ENCODE measurements at regions not wholly inside any gene's neighbourhood (a gene's known extent, or its start where the extent isn't known, plus 50 kb on each side); places are given as distances from the start of the nearest gene placed in this dataset.
A peak's percentile ranks its signal among the peaks of the same experiment; 100 is the strongest.
"Not testable (repeated sequence)": the region's sequence is repeated elsewhere in the genome, so short reads cannot be mapped to it uniquely, and the experiment has no call there.

GRCh38 chrX:1876041-1876440, 261.2 kb downstream of the ASMT start (continued):
- TF ChIP-seq PBX3 (IDR thresholded peaks at IDR 0.05), result no peak
- TF ChIP-seq CHD2 (IDR thresholded peaks at IDR 0.05; ENCODE audit: low read length, partially characterized antibody), result no peak
- no peak for TF ChIP-seq CHD4 (IDR thresholded peaks at IDR 0.05; ENCODE audit: borderline replicate concordance)
- TF ChIP-seq ZNF302 (CRISPR knock-in tag; IDR thresholded peaks at IDR 0.05), result no peak
- no peak for TF ChIP-seq JUNB (IDR thresholded peaks at IDR 0.05)

- H3K9me3 ChIP-seq, result 0 out of 3 replicates have a peak, but pooled peaks cover 3% of the 10 kb centered on the region
- POLR2A ChIA-PET, result no interaction called here
- no peaks in the 10 kb centered on the region for H3K4me1 ChIP-seq
- 41% methylated on average over 7 of the region's 7 CpGs for WGBS (ENCODE audit: missing lambda C conversion rate)
- ATAC-seq (no peak), FAIRE-seq (no peak), DNase-seq (ENCODE audit: low read depth in 1 of 2, low spot score in 1 of 2) (no peak)
- H3K4me3 ChIP-seq, result no peak overlapping the region
- CTCF ChIA-PET, result no interaction called here
- TF ChIP-seq KDM1A (IDR thresholded peaks at IDR 0.05; ENCODE audit: low read depth), result no peak
- TF ChIP-seq NR3C1 (IDR thresholded peaks at IDR 0.05), result no peak
- no peak for TF ChIP-seq FOSB (CRISPR knock-in tag; IDR thresholded peaks at IDR 0.05)
- no peak for TF ChIP-seq CBX8 (IDR thresholded peaks at IDR 0.05)
- no peak for TF ChIP-seq TFCP2L1 (CRISPR knock-in tag; IDR thresholded peaks at IDR 0.05)
- TF ChIP-seq BHLHE40 (IDR thresholded peaks at IDR 0.05; ENCODE audit: low read depth, low read length), result no peak
- no peak for TF ChIP-seq EHMT2 (IDR thresholded peaks at IDR 0.05; ENCODE audit: low read depth)
- no peak for TF ChIP-seq ESRRA (IDR thresholded peaks at IDR 0.05; ENCODE audit: borderline replicate concordance, low read length)
- no peak for TF ChIP-seq POLR2A (IDR thresholded peaks at IDR 0.05; ENCODE audit: low read length)
- no peak for TF ChIP-seq HES2 (IDR thresholded peaks at IDR 0.05)
- no peak overlapping the region for H3K27ac ChIP-seq
- H3K4me2 ChIP-seq, result no peak overlapping the region
These were observed 262.9 kb downstream of the ASMT start for GRCh38 chrX:1877780-1878179.

- H3K4me2 ChIP-seq; CTCF ChIA-PET; FAIRE-seq; H3K4me3 ChIP-seq; H3K4me1 ChIP-seq; H3K27ac ChIP-seq; POLR2A ChIA-PET; DNase-seq (ENCODE audit: low read depth in 1 of 2, low spot score in 1 of 2); ATAC-seq: not testable (repeated sequence)
- 77% methylated on average over 7 of the region's 10 CpGs for WGBS (ENCODE audit: missing lambda C conversion rate)
- peaks cover 14% of the 10 kb centered on the region; the same call in 1 of the 3 replicates for H3K9me3 ChIP-seq
These were observed 266.3 kb downstream of the ASMT start for GRCh38 chrX:1880884-1881817.

GRCh38 chrX:1883772-1884171, 268.9 kb downstream of the ASMT start:
- H3K27ac ChIP-seq, result peak overlapping the region; percentile 9 to 42; a peak in 3 of 6 replicates
- peak overlapping the region; percentile 4; the same call in 1 of the 3 replicates for H3K4me2 ChIP-seq
- CTCF ChIA-PET, result no interaction called here
- FAIRE-seq, result no peak
- DNase-seq (ENCODE audit: low read depth in 1 of 2, low spot score in 1 of 2), result peak in 1 of 2 experiments; percentile 50
- 44% methylated on average over 7 of the region's 8 CpGs for WGBS (ENCODE audit: missing lambda C conversion rate)
- TF ChIP-seq HDAC2 (IDR thresholded peaks at IDR 0.05) (no peak), FOSL2 (IDR thresholded peaks at IDR 0.05) (no peak), FOSL2 (CRISPR knock-in tag; IDR thresholded peaks at IDR 0.05) (peak; percentile 43; the same call in 1 of the 2 replicates), CHD4 (IDR thresholded peaks at IDR 0.05; ENCODE audit: borderline replicate concordance) (no peak), KDM5A (IDR thresholded peaks at IDR 0.05) (no peak)
- POLR2A ChIA-PET, result no interaction called here
- H3K9me3 ChIP-seq, result peaks cover 29% of the 10 kb centered on the region
- no peaks in the 10 kb centered on the region for H3K4me1 ChIP-seq
- ATAC-seq, result peak; percentile 56 to 75; a peak in 3 of 6 replicates
- H3K4me3 ChIP-seq, result no peak overlapping the region
